IMR-90 (cell line): ENCODE measurements at regions not wholly inside any gene's neighbourhood (a gene's known extent, or its start where the extent isn't known, plus 50 kb on each side); places are given as distances from the start of the nearest gene placed in this dataset.

ENCODE experiments used
- ATAC-seq: fragments of 200-7000 bp; cut with Tn5 transposase; 2 replicates; pipeline ENCODE4 v1.9.1; 2020; ENCODE audit warnings: low read depth, mild to moderate bottlenecking, moderate library complexity
- BruUV-seq: library from RNA; stranded (reverse); fragments of 400-500 nt; replicated peaks from 2 replicates; lab custom pipeline; 2021; lab: Mats Ljungman, UMichigan
- CTCF ChIA-PET: fragments of 300-600 bp; formaldehyde crosslinking; extraction: SDS; loops from one replicate; lab custom pipeline; 2021; ENCODE audit warnings: antibody characterized with exemption; lab: Yijun Ruan, JAX
- POLR2A ChIA-PET: fragments of 300-600 bp; sonication (Branson Sonifier 250); formaldehyde crosslinking; loops from one replicate; lab custom pipeline; 2022; ENCODE audit warnings: antibody characterized with exemption; ENCODE audit not compliant: unreplicated experiment; lab: Charles Lee
- DNase-seq: peaks from one replicate; pipeline ENCODE4 v3.0.0; 2013
- H2AFZ ChIP-seq: replicated peaks from 2 replicates; pipeline ENCODE3; 2013; ENCODE audit warnings: low read length, mild to moderate bottlenecking; ENCODE audit not compliant: poor library complexity
- H2AK5ac ChIP-seq: 2 replicates; pipeline ENCODE4 v1.6.1; 2013; ENCODE audit warnings: low read depth, low read length, inconsistent platforms
- H2AK9ac ChIP-seq: replicated peaks from 2 replicates; pipeline ENCODE3; 2013; ENCODE audit warnings: mild to moderate bottlenecking, low read depth, low read length, moderate library complexity; ENCODE audit not compliant: poor library complexity
- H2BK120ac ChIP-seq: 2 replicates; pipeline ENCODE4 v1.6.1; 2013; ENCODE audit warnings: low read depth, low read length, inconsistent platforms
- H2BK15ac ChIP-seq: 3 replicates; pipeline ENCODE4 v1.6.1; 2013; ENCODE audit warnings: low read depth, low read length, inconsistent platforms
- H2BK20ac ChIP-seq: 2 replicates; pipeline ENCODE4 v1.6.1; 2013; ENCODE audit warnings: low read depth, mild to moderate bottlenecking, inconsistent platforms, low read length, moderate library complexity
- H2BK5ac ChIP-seq: 2 replicates; pipeline ENCODE4 v1.6.1; 2013; ENCODE audit warnings: mild to moderate bottlenecking, low read depth, low read length, inconsistent platforms; ENCODE audit not compliant: poor library complexity, severe bottlenecking
- H3K14ac ChIP-seq: replicated peaks from 2 replicates; pipeline ENCODE4 v1.6.1; 2013; ENCODE audit warnings: low read depth, low read length, inconsistent platforms
- H3K18ac ChIP-seq: 2 replicates; pipeline ENCODE4 v1.6.1; 2013; ENCODE audit warnings: low read depth, low read length, control low read depth
- H3K23ac ChIP-seq: 2 replicates; pipeline ENCODE4 v1.6.1; 2013; ENCODE audit warnings: low read depth, low read length, inconsistent platforms
- H3K27ac ChIP-seq: 2 replicates; pipeline ENCODE4 v1.5.1; 2013; ENCODE audit warnings: mild to moderate bottlenecking, control low read depth, low read length; ENCODE audit not compliant: insufficient read depth
- H3K27me3 ChIP-seq: 2 replicates; pipeline ENCODE4 v1.6.1; 2013; ENCODE audit warnings: low read length; ENCODE audit not compliant: control insufficient read depth, insufficient read depth
- H3K36me3 ChIP-seq: 2 replicates; pipeline ENCODE4 v1.6.1; 2013; ENCODE audit warnings: low read length, mixed read lengths; ENCODE audit not compliant: control insufficient read depth, insufficient read depth
- H3K4ac ChIP-seq: 2 replicates; pipeline ENCODE4 v1.6.1; 2013; ENCODE audit warnings: low read depth, low read length, inconsistent platforms
- H3K4me1 ChIP-seq: 2 replicates; pipeline ENCODE4 v1.6.1; 2013; ENCODE audit warnings: low read length, mixed read lengths; ENCODE audit not compliant: control insufficient read depth, insufficient read depth
- H3K4me2 ChIP-seq: 2 replicates; pipeline ENCODE4 v1.6.1; 2013; ENCODE audit warnings: low read depth, mild to moderate bottlenecking, control low read depth, low read length, moderate library complexity
- H3K4me3 ChIP-seq: 2 replicates; pipeline ENCODE4 v1.5.1; 2013; ENCODE audit warnings: low read depth, mild to moderate bottlenecking, control low read depth, low read length, moderate library complexity; ENCODE audit not compliant: insufficient read depth
- H3K56ac ChIP-seq: 2 replicates; pipeline ENCODE4 v1.6.1; 2013; ENCODE audit warnings: low read length, inconsistent platforms; ENCODE audit not compliant: insufficient read depth; ENCODE audit errors: extremely low read depth
- H3K79me1 ChIP-seq, 2 experiments: 2 replicates each; pipeline ENCODE4 v1.6.1; 2013; ENCODE audit warnings: low read length in 2 of 2, inconsistent platforms in 1 of 2, low read depth in 1 of 2
- H3K9ac ChIP-seq: 2 replicates; pipeline ENCODE4 v1.6.1; 2013; ENCODE audit warnings: low read depth, low read length, control low read depth
- H3K9me1 ChIP-seq: 2 replicates; pipeline ENCODE4 v1.6.1; 2013; ENCODE audit warnings: low read length, inconsistent platforms; ENCODE audit not compliant: insufficient read depth
- H3K9me3 ChIP-seq: 2 replicates; pipeline ENCODE4 v1.6.1; 2013; ENCODE audit warnings: low read length; ENCODE audit not compliant: control insufficient read depth, insufficient read depth
- H4K20me1 ChIP-seq: 2 replicates; pipeline ENCODE4 v1.6.1; 2013; ENCODE audit warnings: low read length, inconsistent platforms; ENCODE audit not compliant: insufficient read depth
- H4K5ac ChIP-seq: 2 replicates; pipeline ENCODE4 v1.6.1; 2013; ENCODE audit warnings: mild to moderate bottlenecking, low read depth, low read length, control low read depth
- H4K8ac ChIP-seq, 2 experiments: 2 replicates each; pipeline ENCODE4 v1.6.1; 2013; ENCODE audit warnings: low read depth in 2 of 2, low read length in 2 of 2, control low read depth in 1 of 2, inconsistent platforms in 1 of 2
- H4K91ac ChIP-seq: 2 replicates; pipeline ENCODE4 v1.6.1; 2013; ENCODE audit warnings: low read depth, low read length, inconsistent platforms; ENCODE audit not compliant: insufficient read depth
- BHLHE40 ChIP-seq: fragments of 150-350 bp; IDR thresholded peaks from 2 replicates; pipeline ENCODE4 v1.6.1; 2016; ENCODE audit warnings: mild to moderate bottlenecking, low read depth, low read length
- CEBPB ChIP-seq: IDR thresholded peaks from 2 replicates; pipeline ENCODE4 v1.6.1; 2012; ENCODE audit warnings: low read depth, low read length, improper control_type of control experiment
- CHD1 ChIP-seq: IDR thresholded peaks from 2 replicates; pipeline ENCODE4 v1.6.1; 2012; ENCODE audit warnings: low read depth, low read length, improper control_type of control experiment
- FOS ChIP-seq: fragments of 150-350 bp; IDR thresholded peaks from 2 replicates; pipeline ENCODE4 v1.6.1; 2016; ENCODE audit warnings: low read depth, low read length
- MAFK ChIP-seq: IDR thresholded peaks from 2 replicates; pipeline ENCODE4 v1.6.1; 2012; ENCODE audit warnings: low read depth, low read length, improper control_type of control experiment
- MAZ ChIP-seq: IDR thresholded peaks from 2 replicates; pipeline ENCODE4 v1.6.1; 2012; ENCODE audit warnings: low read depth, mild to moderate bottlenecking, low read length, improper control_type of control experiment, moderate library complexity, borderline replicate concordance
- MXI1 ChIP-seq: IDR thresholded peaks from 2 replicates; pipeline ENCODE4 v1.6.1; 2012; ENCODE audit warnings: low read depth, mild to moderate bottlenecking, low read length, moderate library complexity, borderline replicate concordance
- NFE2L2 ChIP-seq: fragments of 150-350 bp; IDR thresholded peaks from 2 replicates; pipeline ENCODE4 v1.6.1; 2016; ENCODE audit warnings: low read depth, mild to moderate bottlenecking, low read length
- POLR2A ChIP-seq: IDR thresholded peaks from 2 replicates; pipeline ENCODE4 v1.6.1; 2012; ENCODE audit warnings: mild to moderate bottlenecking, low read depth, low read length
- RAD21 ChIP-seq: IDR thresholded peaks from 2 replicates; pipeline ENCODE4 v1.6.1; 2012; ENCODE audit warnings: low read length, improper control_type of control experiment
- RCOR1 ChIP-seq: IDR thresholded peaks from 2 replicates; pipeline ENCODE4 v1.6.1; 2012; ENCODE audit warnings: mild to moderate bottlenecking, low read length, improper control_type of control experiment; ENCODE audit not compliant: insufficient replicate concordance
- RFX5 ChIP-seq: IDR thresholded peaks from 2 replicates; pipeline ENCODE4 v1.8.0; 2012; ENCODE audit warnings: low read depth, mild to moderate bottlenecking, low read length, moderate library complexity
- SMC3 ChIP-seq: fragments of 150-350 bp; IDR thresholded peaks from 2 replicates; pipeline ENCODE4 v1.6.1; 2016; ENCODE audit warnings: low read depth, mild to moderate bottlenecking, antibody characterized with exemption, low read length, moderate library complexity
- WGBS, 2 experiments: methylation state at CpG; one replicate each; pipeline versions ENCODE4 v1.1.5 to v1.1.7; 2013; ENCODE audit warnings: missing lambda C conversion rate in 2 of 2; ENCODE audit not compliant: insufficient read length in 1 of 2; ENCODE audit errors: extremely low coverage in 2 of 2; 5-methylcytosine and 5-hydroxymethylcytosine counted together
- dilution Hi-C: fragments of 300-500 bp; cut with HindIII; formaldehyde crosslinking; loops from one replicate; pipeline ENCODE4 v1.14.3; 2018; ENCODE audit warnings: low sequenced_read_pairs; ENCODE audit not compliant: unreplicated experiment
- in situ Hi-C: fragments of 300-500 bp; cut with MboI; formaldehyde crosslinking; loops from 3 replicates; pipeline ENCODE4 v1.14.3; 2019; ENCODE audit warnings: low sequenced_read_pairs, inconsistent platforms, mixed read lengths
- intact Hi-C: fragments of 100-400 bp; cut with micrococcal nuclease; formaldehyde crosslinking; loops from 2 replicates; pipeline ENCODE4 v1.10.0; 2022
- TF ChIP-seq, protein P1 (sequence below): conservative IDR thresholded peaks from 2 replicates; pipeline ENCODE4 v1.5.1; 2012; ENCODE audit warnings: mild to moderate bottlenecking, low read depth, low read length, improper control_type of control experiment
- TF ChIP-seq, protein P2 (sequence below): fragments of 150-350 bp; IDR thresholded peaks from 2 replicates; pipeline ENCODE4 v1.6.1; 2017; ENCODE audit warnings: mild to moderate bottlenecking, antibody characterized with exemption, low read length, low read depth
- TF ChIP-seq, protein P3 (sequence below): fragments of 150-350 bp; IDR thresholded peaks from 2 replicates; pipeline ENCODE4 v1.6.1; 2016; ENCODE audit warnings: low read depth, mild to moderate bottlenecking, low read length, moderate library complexity, borderline replicate concordance

DNA sequence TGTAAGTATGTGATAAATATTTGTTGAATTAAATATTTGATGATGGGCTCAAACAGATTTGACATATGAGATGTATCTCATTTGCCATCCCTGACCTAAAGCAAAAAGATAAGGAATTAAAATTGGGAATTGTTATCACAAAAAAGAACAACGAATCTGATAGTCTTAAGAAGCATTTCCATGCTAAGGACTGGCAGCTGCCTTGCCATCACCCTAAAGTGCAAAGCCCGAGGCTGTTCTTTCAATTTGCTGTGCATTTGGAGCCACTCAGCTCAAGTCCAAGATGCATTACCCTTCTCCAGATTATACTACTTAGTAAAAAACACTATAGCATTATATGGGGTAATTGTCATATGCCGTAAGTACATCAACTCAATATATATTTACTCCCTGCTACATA, 618.3 kb upstream of the CLINT1 start:
- no peak overlapping the region for H2BK120ac ChIP-seq
- no peak overlapping the region for H2BK15ac ChIP-seq
- no peak overlapping the region for H3K4me2 ChIP-seq
- H4K91ac ChIP-seq: no peak overlapping the region
- H3K9me3 ChIP-seq: no peaks in the 10 kb centered on the region
- dilution Hi-C loops: no loop called here
- no peak overlapping the region for H4K8ac ChIP-seq
- no peak for ATAC-seq
- no TSS peak for BruUV-seq
- in situ Hi-C loops: no loop called here
- no peaks in the 10 kb centered on the region for H3K4me1 ChIP-seq
- no peak overlapping the region for H4K5ac ChIP-seq
- no peaks in the 10 kb centered on the region for H3K9me1 ChIP-seq
- no peak overlapping the region for H3K14ac ChIP-seq
- H3K9ac ChIP-seq: no peak overlapping the region
- no peak overlapping the region for H3K4ac ChIP-seq
- CTCF ChIA-PET: no interaction called here
- H3K36me3 ChIP-seq: no peaks in the 10 kb centered on the region
- H2BK20ac ChIP-seq: no peak overlapping the region
- no peak overlapping the region for H3K23ac ChIP-seq
- no peak overlapping the region for H3K4me3 ChIP-seq
- intact Hi-C loops: no loop called here
- H4K20me1 ChIP-seq: no peaks in the 10 kb centered on the region
- no peak overlapping the region for H2BK5ac ChIP-seq
- no peak overlapping the region for H3K56ac ChIP-seq
- TF ChIP-seq, protein P1, sequence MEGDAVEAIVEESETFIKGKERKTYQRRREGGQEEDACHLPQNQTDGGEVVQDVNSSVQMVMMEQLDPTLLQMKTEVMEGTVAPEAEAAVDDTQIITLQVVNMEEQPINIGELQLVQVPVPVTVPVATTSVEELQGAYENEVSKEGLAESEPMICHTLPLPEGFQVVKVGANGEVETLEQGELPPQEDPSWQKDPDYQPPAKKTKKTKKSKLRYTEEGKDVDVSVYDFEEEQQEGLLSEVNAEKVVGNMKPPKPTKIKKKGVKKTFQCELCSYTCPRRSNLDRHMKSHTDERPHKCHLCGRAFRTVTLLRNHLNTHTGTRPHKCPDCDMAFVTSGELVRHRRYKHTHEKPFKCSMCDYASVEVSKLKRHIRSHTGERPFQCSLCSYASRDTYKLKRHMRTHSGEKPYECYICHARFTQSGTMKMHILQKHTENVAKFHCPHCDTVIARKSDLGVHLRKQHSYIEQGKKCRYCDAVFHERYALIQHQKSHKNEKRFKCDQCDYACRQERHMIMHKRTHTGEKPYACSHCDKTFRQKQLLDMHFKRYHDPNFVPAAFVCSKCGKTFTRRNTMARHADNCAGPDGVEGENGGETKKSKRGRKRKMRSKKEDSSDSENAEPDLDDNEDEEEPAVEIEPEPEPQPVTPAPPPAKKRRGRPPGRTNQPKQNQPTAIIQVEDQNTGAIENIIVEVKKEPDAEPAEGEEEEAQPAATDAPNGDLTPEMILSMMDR: no peak
- TF ChIP-seq MXI1 (no peak), MAZ (no peak), RFX5 (no peak), RAD21 (no peak), CHD1 (no peak), CEBPB (no peak), RCOR1 (no peak), MAFK (no peak), NFE2L2 (no peak), FOS (no peak), SMC3 (no peak), POLR2A (no peak), BHLHE40 (no peak)
- TF ChIP-seq, protein P2, sequence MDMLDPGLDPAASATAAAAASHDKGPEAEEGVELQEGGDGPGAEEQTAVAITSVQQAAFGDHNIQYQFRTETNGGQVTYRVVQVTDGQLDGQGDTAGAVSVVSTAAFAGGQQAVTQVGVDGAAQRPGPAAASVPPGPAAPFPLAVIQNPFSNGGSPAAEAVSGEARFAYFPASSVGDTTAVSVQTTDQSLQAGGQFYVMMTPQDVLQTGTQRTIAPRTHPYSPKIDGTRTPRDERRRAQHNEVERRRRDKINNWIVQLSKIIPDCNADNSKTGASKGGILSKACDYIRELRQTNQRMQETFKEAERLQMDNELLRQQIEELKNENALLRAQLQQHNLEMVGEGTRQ: no peak
- TF ChIP-seq, protein P3, sequence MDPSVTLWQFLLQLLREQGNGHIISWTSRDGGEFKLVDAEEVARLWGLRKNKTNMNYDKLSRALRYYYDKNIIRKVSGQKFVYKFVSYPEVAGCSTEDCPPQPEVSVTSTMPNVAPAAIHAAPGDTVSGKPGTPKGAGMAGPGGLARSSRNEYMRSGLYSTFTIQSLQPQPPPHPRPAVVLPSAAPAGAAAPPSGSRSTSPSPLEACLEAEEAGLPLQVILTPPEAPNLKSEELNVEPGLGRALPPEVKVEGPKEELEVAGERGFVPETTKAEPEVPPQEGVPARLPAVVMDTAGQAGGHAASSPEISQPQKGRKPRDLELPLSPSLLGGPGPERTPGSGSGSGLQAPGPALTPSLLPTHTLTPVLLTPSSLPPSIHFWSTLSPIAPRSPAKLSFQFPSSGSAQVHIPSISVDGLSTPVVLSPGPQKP: no peak
- H3K18ac ChIP-seq: no peak overlapping the region
- no peak overlapping the region for H2AK9ac ChIP-seq
- DNase-seq: no peak
- no CpG with 5 or more reads among the region's 3 CpGs for WGBS, 2 experiments
- no peak overlapping the region for H2AK5ac ChIP-seq
- no peaks in the 10 kb centered on the region for H3K79me1 ChIP-seq
- no peak overlapping the region for H3K27ac ChIP-seq
- H2AFZ ChIP-seq: no peak overlapping the region
- H3K27me3 ChIP-seq: no peaks in the 10 kb centered on the region
- POLR2A ChIA-PET: no interaction called here
